A549 (cell line): ENCODE measurements at regions not wholly inside any gene's neighbourhood (a gene's known extent, or its start where the extent isn't known, plus 50 kb on each side); places are given as distances from the start of the nearest gene placed in this dataset.

Experiments used
- ATAC-seq, 2 experiments: fragments of 200-7000 bp in 1 of 2; fragments of >200 bp in 1 of 2; cut with Nextera tagmentation in 1 of 2; cut with Tn5 transposase in 1 of 2; 3 replicates each; pipeline versions ENCODE4 v1.8.0 to v1.9.1; 2018 to 2020; ENCODE audit warnings: mild to moderate bottlenecking in 1 of 2, moderate library complexity in 1 of 2
- CTCF ChIA-PET: fragments of 300-600 bp; sonication (Branson Sonifier 250); formaldehyde crosslinking; extraction: SDS; loops from one replicate; lab custom pipeline; 2021; ENCODE audit warnings: antibody characterized with exemption, inconsistent platforms; lab: Yijun Ruan, JAX
- POLR2A ChIA-PET: fragments of 350-600 bp; formaldehyde crosslinking; extraction: SDS; loops from one replicate; lab custom pipeline; 2021; ENCODE audit warnings: antibody characterized with exemption, inconsistent platforms; lab: Yijun Ruan, JAX
- DNase-seq, 2 experiments: peaks; one replicate each; pipeline versions ENCODE4 v3.0.0 to v3.0.0-alpha.2; 2011 to 2016; ENCODE audit warnings: low read depth in 1 of 2, low spot score in 1 of 2
- FAIRE-seq: peaks from 2 replicates; lab custom pipeline; 2011; peaks lifted over from hg19 to GRCh38; lab: Jason Lieb, UNC
- H3K27ac ChIP-seq, 2 experiments: fragments of >200 bp; sonication (Bioruptor Twin); formaldehyde crosslinking; 3 replicates each; pipeline ENCODE4 v1.5.1; 2016 to 2017
- H3K4me1 ChIP-seq: fragments of >200 bp; sonication (Bioruptor Twin); formaldehyde crosslinking; 3 replicates; pipeline ENCODE4 v1.6.1; 2016
- H3K4me2 ChIP-seq: fragments of >200 bp; sonication (Bioruptor Twin); formaldehyde crosslinking; 3 replicates; pipeline ENCODE4 v1.6.1; 2016
- H3K4me3 ChIP-seq: fragments of >200 bp; sonication (Bioruptor Twin); formaldehyde crosslinking; 3 replicates; pipeline ENCODE4 v1.5.1; 2016
- H3K9me3 ChIP-seq: fragments of >200 bp; sonication (Bioruptor Twin); formaldehyde crosslinking; 3 replicates; pipeline ENCODE4 v1.6.1; 2016
- ATOH8 ChIP-seq: fragments of 250-450 bp; sonication (Bioruptor Pico); IDR thresholded peaks from 2 replicates; pipeline ENCODE4 v1.5.0; 2020; ENCODE audit warnings: low read depth, mild to moderate bottlenecking, moderate library complexity
- BCL3 ChIP-seq: fragments of >200 bp; sonication (Bioruptor Twin); formaldehyde crosslinking; IDR thresholded peaks from 3 replicates; pipeline ENCODE4 v1.6.1; 2016
- CEBPB ChIP-seq, 2 experiments: fragments of >200 bp in 1 of 2; sonication (Bioruptor Twin) in 1 of 2; formaldehyde crosslinking in 1 of 2; IDR thresholded peaks; 2 replicates each; pipeline ENCODE4 v1.6.1; 2012 to 2016
- CHD4 ChIP-seq: fragments of 200-600 bp; sonication (generic); IDR thresholded peaks from 2 replicates; pipeline ENCODE4 v1.6.1; 2016; ENCODE audit warnings: antibody characterized with exemption, mild to moderate bottlenecking, borderline replicate concordance
- CTCF ChIP-seq: fragments of >200 bp; sonication (Bioruptor Twin); formaldehyde crosslinking; IDR thresholded peaks from 3 replicates; pipeline ENCODE4 v1.5.1; 2016
- E2F6 ChIP-seq: IDR thresholded peaks from 2 replicates; pipeline ENCODE4 v1.6.1; 2012; ENCODE audit warnings: low read depth, borderline replicate concordance
- EHF ChIP-seq: fragments of 250-450 bp; sonication (Bioruptor Pico); IDR thresholded peaks from 2 replicates; pipeline ENCODE4 v1.5.0; 2020; ENCODE audit warnings: mild to moderate bottlenecking
- EHMT2 ChIP-seq: fragments of 200-600 bp; sonication (generic); IDR thresholded peaks from 2 replicates; pipeline ENCODE4 v1.6.1; 2016; ENCODE audit warnings: antibody characterized with exemption, low read depth, mild to moderate bottlenecking, moderate library complexity
- ELK1 ChIP-seq: fragments of 150-350 bp; IDR thresholded peaks from 2 replicates; pipeline ENCODE4 v1.6.1; 2014; ENCODE audit warnings: low read depth, mild to moderate bottlenecking, low read length
- FOXS1 ChIP-seq: fragments of 250-450 bp; sonication (Bioruptor Pico); IDR thresholded peaks from 2 replicates; pipeline ENCODE4 v1.5.0; 2020; ENCODE audit warnings: mild to moderate bottlenecking, moderate library complexity
- GATA3 ChIP-seq: IDR thresholded peaks from 2 replicates; pipeline ENCODE4 v1.6.1; 2012; ENCODE audit warnings: borderline replicate concordance
- HES2 ChIP-seq: fragments of >200 bp; sonication (Bioruptor Twin); formaldehyde crosslinking; IDR thresholded peaks from 2 replicates; pipeline ENCODE4 v1.6.1; 2016
- HOXA7 ChIP-seq: fragments of 250-450 bp; sonication (Bioruptor Pico); IDR thresholded peaks from 2 replicates; pipeline ENCODE4 v1.5.0; 2020; ENCODE audit warnings: mild to moderate bottlenecking, moderate library complexity
- HOXB5 ChIP-seq: fragments of 250-450 bp; sonication (Bioruptor Pico); IDR thresholded peaks from 2 replicates; pipeline ENCODE4 v1.5.0; 2020; ENCODE audit warnings: mild to moderate bottlenecking, moderate library complexity
- JUNB ChIP-seq: fragments of >200 bp; sonication (Bioruptor Twin); formaldehyde crosslinking; IDR thresholded peaks from 2 replicates; pipeline ENCODE4 v1.6.1; 2016
- KDM1A ChIP-seq: fragments of 200-600 bp; sonication (generic); IDR thresholded peaks from 2 replicates; pipeline ENCODE4 v1.6.1; 2016; ENCODE audit warnings: low read depth, mild to moderate bottlenecking
- MAX ChIP-seq: IDR thresholded peaks from 2 replicates; pipeline ENCODE4 v1.6.1; 2012
- MYC ChIP-seq: IDR thresholded peaks from 2 replicates; pipeline ENCODE4 v1.6.1; 2012; ENCODE audit warnings: mild to moderate bottlenecking, inconsistent platforms, low read length, improper control_type of control experiment, borderline replicate concordance
- NPAS2 ChIP-seq: fragments of 250-450 bp; sonication (Bioruptor Pico); IDR thresholded peaks from 2 replicates; pipeline ENCODE4 v1.8.0; 2022; ENCODE audit warnings: mild to moderate bottlenecking, moderate library complexity, borderline replicate concordance
- PHF8 ChIP-seq: fragments of 200-600 bp; sonication (generic); IDR thresholded peaks from 2 replicates; pipeline ENCODE4 v1.6.1; 2016; ENCODE audit warnings: low read depth, mild to moderate bottlenecking, antibody characterized with exemption, moderate library complexity, borderline replicate concordance
- POLR2AphosphoS2 ChIP-seq: conservative IDR thresholded peaks from 2 replicates; pipeline ENCODE4 v1.6.1; 2012; ENCODE audit warnings: low read length, improper control_type of control experiment, inconsistent platforms
- RCOR1 ChIP-seq: fragments of 150-350 bp; IDR thresholded peaks from 2 replicates; pipeline ENCODE4 v1.6.1; 2014; ENCODE audit warnings: antibody characterized with exemption, low read length, low read depth
- RNF2 ChIP-seq: fragments of 200-600 bp; sonication (generic); IDR thresholded peaks from 2 replicates; pipeline ENCODE4 v1.6.1; 2016; ENCODE audit warnings: low read depth, mild to moderate bottlenecking, antibody characterized with exemption, moderate library complexity, borderline replicate concordance
- SMC3 ChIP-seq: fragments of >200 bp; sonication (Bioruptor Twin); formaldehyde crosslinking; IDR thresholded peaks from 3 replicates; pipeline ENCODE4 v1.6.1; 2018; ENCODE audit warnings: inconsistent platforms
- SREBF2 ChIP-seq: fragments of 450-650 bp; IDR thresholded peaks from 2 replicates; pipeline ENCODE4 v1.6.1; 2014; ENCODE audit warnings: mild to moderate bottlenecking, moderate library complexity
- ZSCAN20 ChIP-seq: fragments of 250-450 bp; sonication (Bioruptor Pico); IDR thresholded peaks from 2 replicates; pipeline ENCODE4 v1.8.0; 2022; ENCODE audit warnings: mild to moderate bottlenecking, moderate library complexity
- WGBS: methylation state at CpG from one replicate; pipeline ENCODE4 v1.1.6; 2017; ENCODE audit errors: missing lambda C conversion rate; 5-methylcytosine and 5-hydroxymethylcytosine counted together

GRCh38 chr7:131051304-131051703 lies 276.4 kb upstream of the MKLN1 start:
- Histone ChIP-seq H3K4me2 (no peak overlapping the region), H3K4me3 (no peak overlapping the region), H3K9me3 (no peaks in the 10 kb centered on the region), H3K27ac (no peak overlapping the region), H3K4me1 (peaks cover 20% of the 10 kb centered on the region)
- CTCF ChIA-PET, result interaction anchor here (1.0 to 1.3 kb wide), 3 partner anchors 8 to 18 kb away, joined by 3 to 6 read pairs (median 4); no protein-coding TSS in a partner anchor
- no peak for FAIRE-seq
- 93% methylated on average over 2 of the region's 2 CpGs for WGBS
- POLR2A ChIA-PET, result no interaction called here
- TF ChIP-seq ZSCAN20 (CRISPR knock-in tag) (no peak), HOXB5 (no peak), MAX (no peak), ELK1 (no peak), POLR2AphosphoS2 (no peak), BCL3 (no peak), EHMT2 (no peak), SMC3 (no peak), HOXA7 (no peak), E2F6 (no peak)
- TF ChIP-seq, all 56 proteins: peak for 0
- ATAC-seq, result no peak
- no peak for DNase-seq

- ATAC-seq (no peak), FAIRE-seq (no peak), DNase-seq (no peak)
- no peak overlapping the region for H3K4me2 ChIP-seq
- ChIA-PET POLR2A (no interaction called here), CTCF (interaction anchor here (1.0 to 1.3 kb wide), 4 partner anchors 11 to 70 kb away, joined by 3 to 6 read pairs (median 4); no protein-coding TSS in a partner anchor)
- TF ChIP-seq MAX (no peak), RNF2 (no peak), ATOH8 (CRISPR knock-in tag) (no peak), HES2 (no peak), FOXS1 (CRISPR knock-in tag) (no peak), GATA3 (no peak), PHF8 (no peak), MYC (no peak), CHD4 (no peak), JUNB (no peak), E2F6 (no peak), CEBPB (IDR thresholded peaks at IDR 0.05) (no peak), CTCF (no peak), EHF (no peak), SMC3 (no peak), KDM1A (no peak), RCOR1 (no peak), BCL3 (no peak), SREBF2 (no peak), NPAS2 (CRISPR knock-in tag) (no peak)
- H3K4me3 ChIP-seq, result no peak overlapping the region
- H3K27ac ChIP-seq, result no peak overlapping the region
- no peaks in the 10 kb centered on the region for H3K9me3 ChIP-seq
- WGBS, result 96% methylated on average over 4 of the region's 4 CpGs
- peaks cover 30% of the 10 kb centered on the region for H3K4me1 ChIP-seq
These were observed 275.3 kb upstream of the MKLN1 start for GRCh38 chr7:131052285-131052904.
